GM12874 (cell line): ENCODE measurements at regions not wholly inside any gene's neighbourhood (a gene's known extent, or its start where the extent isn't known, plus 50 kb on each side); places are given as distances from the start of the nearest gene placed in this dataset.

Experiments used
- CTCF ChIP-seq: IDR thresholded peaks from 2 replicates; pipeline ENCODE4 v1.5.1; 2011; ENCODE audit warnings: low read depth, mild to moderate bottlenecking, control low read depth, low read length, moderate library complexity; ENCODE audit not compliant: insufficient read depth

GRCh38 chr3:99418209-99418635 lies 220.2 kb upstream of the COL8A1 start:
- no peak for TF ChIP-seq CTCF

- no peak for TF ChIP-seq CTCF
Observed at GRCh38 chr3:99413504-99413903, 224.9 kb upstream of the COL8A1 start.

- no peak for TF ChIP-seq CTCF
Observed at GRCh38 chr3:99410789-99411311, 227.5 kb upstream of the COL8A1 start.

- no peak for TF ChIP-seq CTCF
Observed at GRCh38 chr3:99409961-99410360, 228.4 kb upstream of the COL8A1 start.

- no peak for TF ChIP-seq CTCF
Observed at GRCh38 chr3:99407257-99407656, 231.1 kb upstream of the COL8A1 start.

GRCh38 chr3:99402755-99403154 lies 235.6 kb upstream of the COL8A1 start:
- TF ChIP-seq CTCF = no peak

- no peak for TF ChIP-seq CTCF
Observed at GRCh38 chr3:99400352-99400751, 238.0 kb upstream of the COL8A1 start.

GRCh38 chr3:99396651-99397275 lies 241.6 kb upstream of the COL8A1 start:
- TF ChIP-seq CTCF = no peak
